ENCODE measurements at regions not wholly inside any gene's neighbourhood (a gene's known extent, or its start where the extent isn't known, plus 50 kb on each side); places are given as distances from the start of the nearest gene placed in this dataset.

GRCh38 chr11:79512706-79513469 lies 72.1 kb upstream of the TENM4 start:
- no peak for TF ChIP-seq CTCF (IDR thresholded peaks at IDR 0.05 in 4 of 5, conservative IDR thresholded peaks at IDR 0.05 in 1 of 5)
- TF ChIP-seq POLR2A (IDR thresholded peaks at IDR 0.05) = no peak

Measured in gastrocnemius medialis (tissue), 4 donors.